ENCODE measurements at regions not wholly inside any gene's neighbourhood (a gene's known extent, or its start where the extent isn't known, plus 50 kb on each side); places are given as distances from the start of the nearest gene placed in this dataset.

DNA sequence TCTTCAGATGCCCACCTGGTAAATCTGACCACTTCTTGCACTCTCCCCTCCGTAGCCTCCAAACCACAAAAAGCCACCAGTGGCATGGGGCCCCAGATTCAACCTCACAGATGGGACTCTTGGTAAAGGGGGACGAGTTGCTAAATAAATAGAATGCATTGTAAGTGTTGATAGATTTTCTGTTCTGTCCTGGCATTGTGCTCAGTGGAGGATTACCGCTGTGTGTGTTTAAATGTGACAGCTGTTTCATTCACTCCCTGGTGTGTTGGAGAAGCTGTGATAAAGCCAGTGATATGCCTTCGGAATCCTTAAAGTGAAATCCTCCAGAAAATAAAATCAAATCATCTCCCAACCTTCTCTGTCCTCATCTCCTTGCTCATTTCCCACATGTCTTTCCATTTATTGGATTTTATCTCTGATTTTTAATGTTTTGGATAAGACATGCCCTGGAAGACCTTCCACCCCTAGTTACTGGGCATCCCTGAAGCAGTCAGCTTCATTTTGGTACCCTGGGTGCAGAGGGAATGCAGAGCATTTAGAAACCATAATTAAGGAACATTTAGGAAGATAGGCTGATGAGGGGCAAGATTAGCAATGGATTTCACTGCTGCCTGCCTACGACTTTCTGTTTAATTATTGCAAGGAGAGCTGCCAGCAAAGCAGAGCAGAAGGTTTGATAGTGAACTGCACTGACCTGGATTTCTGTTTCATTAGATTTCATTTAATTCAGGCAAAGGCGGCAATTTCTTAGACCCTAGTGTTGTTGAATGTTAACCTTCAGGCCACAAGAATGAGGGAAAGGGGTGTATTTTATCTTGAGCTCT is 460.9 kb upstream of the KIRREL3 start:
- DNase-seq: no peak

- no peak for DNase-seq
Measured at GRCh38 chr11:127458561-127458960, 458.0 kb upstream of the KIRREL3 start.

- DNase-seq: no peak
Measured at GRCh38 chr11:127454856-127455255, 454.3 kb upstream of the KIRREL3 start.

- no peak for DNase-seq
Measured at GRCh38 chr11:127452533-127452932, 452.0 kb upstream of the KIRREL3 start.

DNA sequence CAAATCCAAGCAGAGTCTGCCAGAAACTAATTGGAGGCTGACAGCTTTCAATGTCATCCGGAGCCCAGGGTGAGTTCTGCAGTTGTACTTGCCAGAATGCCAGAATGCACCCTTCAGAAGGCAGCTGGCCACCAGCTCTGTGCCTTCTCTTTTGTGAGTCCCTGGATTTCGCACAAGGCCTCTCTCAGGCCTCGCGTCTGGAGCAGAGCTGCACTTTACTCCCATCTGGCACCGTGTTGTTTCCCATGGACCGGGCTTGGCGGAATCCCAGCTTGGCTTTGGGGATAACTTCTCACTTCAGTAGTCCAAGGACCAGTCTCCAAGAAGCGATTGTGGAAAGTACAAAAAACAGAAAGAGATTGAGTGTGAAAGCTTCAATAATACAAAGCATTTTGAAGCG is 451.3 kb upstream of the KIRREL3 start:
- no peak for DNase-seq

DNA sequence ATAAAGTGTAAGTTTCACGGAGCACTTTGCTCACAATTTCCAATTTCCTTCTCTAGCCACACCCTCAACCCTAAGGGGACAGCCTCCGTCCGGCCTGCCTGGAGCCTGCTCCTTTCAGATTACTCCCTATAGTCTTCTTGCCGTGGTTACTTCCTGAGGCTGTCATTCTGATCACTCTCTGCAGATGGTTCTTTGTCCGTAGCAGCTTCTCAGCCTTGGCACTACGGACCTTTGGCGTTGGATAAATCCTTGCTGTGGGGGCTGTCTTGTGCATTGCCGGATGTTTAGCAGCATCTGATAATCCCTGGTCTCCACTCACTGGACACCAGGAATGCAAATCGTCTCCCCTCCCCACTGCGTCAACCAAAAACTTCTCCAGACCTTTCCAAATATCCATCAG is 447.5 kb upstream of the KIRREL3 start:
- DNase-seq: no peak

DNA sequence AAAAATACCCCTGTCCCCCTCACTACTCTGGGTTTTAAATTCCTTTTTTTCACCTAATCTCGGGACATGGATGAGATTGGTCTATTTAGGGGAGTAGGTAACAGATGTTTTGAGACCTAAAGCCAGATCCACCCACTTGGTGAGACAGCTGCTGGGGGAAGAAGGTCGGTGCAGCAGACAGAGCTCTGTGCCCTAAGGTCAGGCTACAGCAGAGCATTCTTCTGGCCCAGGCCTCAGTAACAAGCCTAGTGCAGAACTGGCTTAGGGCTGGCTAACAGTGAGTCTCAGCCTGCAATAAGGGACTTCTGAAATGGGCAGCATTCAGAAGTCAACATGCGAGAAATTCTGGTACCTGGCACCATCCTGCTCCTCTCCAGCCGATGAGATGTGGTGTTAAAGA is 444.9 kb upstream of the KIRREL3 start:
- DNase-seq: no peak

- DNase-seq: no peak
Measured at GRCh38 chr11:127443297-127443696, 442.7 kb upstream of the KIRREL3 start.

- no peak for DNase-seq
Measured at GRCh38 chr11:127440616-127441015, 440.0 kb upstream of the KIRREL3 start.

DNA sequence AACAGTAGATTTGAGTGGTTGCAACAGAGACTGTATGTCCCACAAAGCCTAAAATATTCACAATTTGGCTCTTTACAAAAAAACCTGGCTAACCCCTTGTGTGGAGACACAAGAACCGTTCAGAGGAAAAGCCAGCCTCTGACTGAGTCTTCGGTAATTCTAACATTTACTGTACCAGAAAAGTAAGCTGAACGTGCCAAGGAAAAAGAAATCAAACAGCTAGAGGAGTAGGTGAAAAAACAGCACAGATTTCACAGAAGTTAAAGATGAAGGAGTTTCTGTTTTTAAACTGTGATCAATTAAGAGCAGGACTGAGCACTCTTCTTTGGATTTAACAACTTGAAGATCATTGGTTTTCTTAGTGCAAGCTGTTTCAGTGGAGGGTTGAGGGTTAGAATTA is 424.7 kb upstream of the KIRREL3 start:
- DNase-seq: no peak

GRCh38 chr11:127424661-127425060 is 424.1 kb upstream of the KIRREL3 start:
- DNase-seq: no peak

GRCh38 chr11:127420139-127420538 is 419.6 kb upstream of the KIRREL3 start:
- no peak for DNase-seq

DNA sequence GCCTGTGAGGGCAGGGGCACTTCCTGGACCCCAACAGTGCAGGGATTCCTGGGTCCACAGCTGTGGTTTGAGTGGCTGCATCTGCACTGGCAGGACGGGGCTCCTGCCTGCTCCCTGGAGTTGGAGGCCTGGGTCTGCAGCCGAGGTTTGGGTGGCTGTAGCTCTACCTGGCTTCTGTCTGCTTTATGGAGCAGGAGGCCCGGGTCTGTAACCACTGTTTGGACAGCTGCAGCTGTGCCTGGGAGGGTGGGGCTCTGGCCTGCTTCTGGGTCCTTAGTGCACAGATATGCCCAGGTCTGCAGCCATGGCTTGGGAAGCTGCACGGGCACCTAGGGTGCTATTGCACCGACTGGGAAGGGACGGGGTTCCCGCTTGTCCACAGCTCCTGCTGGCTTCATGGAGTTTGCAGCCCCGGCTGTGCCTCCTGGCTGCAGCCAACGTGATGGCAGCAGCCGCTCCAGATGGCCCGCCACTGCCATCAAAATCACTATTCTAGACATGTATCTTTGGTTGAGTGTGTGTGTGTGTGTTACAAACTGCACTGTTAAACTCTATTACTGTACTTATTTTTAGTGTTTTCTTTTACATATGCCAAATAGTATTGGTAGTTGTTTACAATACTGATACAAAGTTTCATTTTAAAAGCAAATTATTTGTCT is 412.3 kb upstream of the KIRREL3 start:
- no peak for DNase-seq

DNA sequence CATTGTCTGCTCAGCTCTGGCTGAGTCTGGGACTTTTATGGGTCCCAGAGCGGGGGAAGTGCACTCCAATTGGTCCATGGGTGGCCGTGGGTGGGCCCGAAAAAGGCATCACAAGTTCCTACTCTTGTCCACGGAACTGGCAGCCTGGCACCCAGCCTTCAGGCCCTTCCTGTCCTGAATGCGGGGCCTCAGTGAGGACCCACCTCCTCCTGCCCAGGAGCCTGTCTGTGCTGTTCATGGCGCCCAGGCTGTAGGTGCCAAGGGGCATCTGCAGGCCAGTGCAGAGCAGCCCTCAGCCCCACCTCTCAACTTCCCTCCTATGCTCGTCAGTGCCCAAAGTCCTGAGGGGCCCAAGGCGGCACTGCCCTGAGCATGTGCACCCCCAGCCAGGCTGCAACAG is 411.7 kb upstream of the KIRREL3 start:
- no peak for DNase-seq

DNA sequence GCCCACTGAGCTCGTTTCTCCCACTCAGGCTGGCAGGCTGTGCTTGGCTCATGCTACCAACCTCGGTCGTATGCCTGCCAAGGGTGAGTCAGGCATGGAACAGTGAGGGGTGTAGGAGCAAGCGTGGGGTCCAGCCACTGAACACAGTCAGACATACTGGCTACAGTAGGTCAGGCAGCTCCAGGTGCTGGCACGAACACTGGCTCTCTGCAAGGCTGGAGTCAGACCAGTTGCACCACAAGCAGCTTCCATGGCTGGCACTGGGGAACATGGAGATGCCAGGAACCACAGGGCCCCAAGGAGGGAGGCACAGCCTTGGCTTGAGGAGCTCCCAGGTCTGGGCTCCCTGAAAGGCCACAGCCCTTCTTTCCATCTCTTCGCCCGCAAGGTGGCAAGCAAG is 410.7 kb upstream of the KIRREL3 start:
- DNase-seq: no peak

DNA sequence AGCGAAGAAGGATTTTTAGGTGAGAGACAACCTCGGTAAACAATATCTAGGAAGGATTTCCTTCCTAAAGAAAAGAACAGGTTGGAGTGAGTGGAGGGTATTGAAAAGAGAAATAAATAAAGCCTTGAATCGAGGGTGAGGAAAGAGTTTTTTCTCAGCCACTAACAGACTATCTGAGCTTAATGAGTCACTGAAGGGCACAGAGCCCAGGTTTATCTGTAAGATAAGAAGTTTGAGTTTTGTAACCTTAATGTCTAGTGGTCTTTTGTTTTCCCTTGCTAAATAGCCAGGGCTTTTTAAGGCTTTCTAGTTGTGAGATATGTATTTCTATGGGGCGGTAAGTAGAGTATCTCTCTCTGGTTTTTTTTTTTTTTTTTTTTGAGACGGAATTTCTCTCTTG is 394.5 kb upstream of the KIRREL3 start:
- no peak for DNase-seq

DNA sequence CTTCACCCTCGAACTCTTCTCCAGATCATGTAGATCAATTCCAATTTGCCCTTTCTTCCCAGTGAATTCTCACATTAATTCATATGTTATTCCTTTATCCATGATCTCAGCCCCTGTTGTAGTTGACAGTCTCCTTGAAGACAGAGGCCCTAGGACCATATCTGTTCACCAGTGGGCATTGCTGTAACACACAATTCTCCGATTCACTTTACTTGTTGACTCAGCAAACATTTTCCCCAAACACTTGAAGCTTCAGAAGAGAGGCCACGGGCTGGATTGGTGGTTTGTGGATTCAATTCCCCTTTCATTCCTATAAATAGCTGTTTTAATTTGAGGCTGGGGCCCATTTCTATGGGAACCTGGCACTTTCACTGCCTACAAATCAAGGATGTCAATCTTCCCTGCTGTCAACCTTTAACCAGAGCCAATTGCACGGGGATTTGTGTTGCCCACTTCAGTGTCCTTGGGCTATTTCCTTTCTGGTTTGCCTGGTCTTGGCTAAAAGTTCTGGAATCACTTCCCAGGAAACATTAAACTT is 393.0 kb upstream of the KIRREL3 start:
- no peak for DNase-seq

- no peak for DNase-seq
Measured at GRCh38 chr11:127392575-127392974, 392.0 kb upstream of the KIRREL3 start.

GRCh38 chr11:127390465-127390864 is 389.9 kb upstream of the KIRREL3 start:
- DNase-seq: no peak

- no peak for DNase-seq
Measured at GRCh38 chr11:127385071-127385470, 384.5 kb upstream of the KIRREL3 start.

DNA sequence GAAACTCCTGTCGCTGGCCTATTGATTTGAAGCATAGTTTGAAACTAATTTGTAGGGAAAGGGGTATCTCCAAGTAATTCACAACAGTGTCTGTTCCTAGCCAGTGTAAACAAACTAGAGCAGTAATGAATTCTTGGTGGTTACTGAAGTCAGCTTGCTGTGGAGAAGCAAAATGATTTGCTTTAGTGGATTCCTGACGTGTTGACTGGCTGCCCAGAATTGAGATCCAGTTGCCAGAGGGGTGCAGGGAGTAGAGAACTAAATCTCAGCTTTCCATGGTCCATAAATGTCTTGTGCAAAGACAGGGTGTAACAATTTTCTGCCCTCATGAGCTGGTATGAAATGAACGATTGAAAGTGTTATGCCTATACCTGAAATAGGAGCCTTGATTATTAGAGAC is 382.5 kb upstream of the KIRREL3 start:
- no peak for DNase-seq

DNA sequence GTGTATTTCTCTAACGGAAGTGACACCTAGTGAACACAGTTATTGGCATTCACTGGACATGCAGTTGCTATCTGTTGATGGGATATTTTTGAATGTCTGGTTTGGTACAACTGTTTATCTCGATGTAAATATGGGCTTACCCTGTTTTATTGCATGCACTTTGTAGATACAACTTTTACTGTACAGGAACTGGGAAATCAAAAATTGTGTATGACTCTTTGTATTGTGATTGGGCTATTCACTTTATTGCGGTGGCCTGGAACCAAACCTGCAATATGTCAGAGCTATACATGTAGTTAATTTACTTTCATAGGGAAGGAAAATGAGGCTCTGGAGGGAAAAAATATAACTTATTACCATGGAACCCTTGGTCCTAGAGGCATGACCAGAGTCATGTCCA is 380.7 kb upstream of the KIRREL3 start:
- no peak for DNase-seq

DNA sequence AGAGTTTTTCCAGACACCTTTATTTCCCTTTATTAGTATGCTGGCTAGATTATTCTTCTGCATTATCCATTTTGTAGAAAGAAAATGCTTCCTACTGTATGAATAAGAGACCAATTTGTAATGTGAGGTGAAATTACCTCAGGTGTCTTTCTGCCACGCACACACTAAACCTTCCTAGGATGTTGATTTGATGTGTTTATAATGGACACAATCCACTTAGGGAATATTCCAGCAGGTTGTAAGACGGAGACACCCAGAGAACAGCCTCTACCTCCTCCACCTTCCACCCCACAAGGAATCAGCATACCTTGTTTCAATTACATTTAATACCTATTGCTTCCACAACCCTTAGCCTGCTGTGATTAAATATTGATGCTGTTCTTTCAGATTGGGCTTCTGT is 379.1 kb upstream of the KIRREL3 start:
- no peak for DNase-seq

DNA sequence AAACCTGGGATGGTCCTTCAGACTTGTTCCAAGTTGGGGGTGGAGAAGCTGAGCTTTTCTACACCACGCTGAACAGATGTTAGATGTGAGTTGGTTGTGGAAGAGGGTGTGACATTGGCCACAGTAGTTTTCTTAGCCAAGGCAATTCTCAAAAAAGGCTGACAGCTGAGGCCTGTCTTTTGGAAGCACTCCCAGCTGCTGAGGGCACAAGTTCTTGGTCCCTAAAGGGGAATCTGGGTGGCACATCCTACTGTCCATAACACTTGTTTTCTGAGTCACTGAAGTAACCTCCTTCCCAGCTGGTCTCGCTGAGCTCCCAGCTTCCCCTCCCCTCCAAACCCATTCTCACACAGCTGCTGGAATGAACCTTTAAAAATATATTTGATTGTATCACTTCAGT is 375.7 kb upstream of the KIRREL3 start:
- DNase-seq: no peak

Measured in effector CD8-positive, alpha-beta T cell (primary cell).